Heart left ventricle (tissue), 13 donors: ENCODE measurements at regions not wholly inside any gene's neighbourhood (a gene's known extent, or its start where the extent isn't known, plus 50 kb on each side); places are given as distances from the start of the nearest gene placed in this dataset.

ENCODE experiments used
- CTCF ChIP-seq, 12 donors: fragments of 200-600 bp; sonication (generic) in 4 of 12; IDR thresholded peaks; one replicate each; pipeline versions ENCODE4 v1.5.0 to v1.8.0; 2018 to 2022; ENCODE audit warnings: antibody characterized with exemption in 12 of 12, mild to moderate bottlenecking in 5 of 12
- POLR2A ChIP-seq, 2 donors: fragments of 450-650 bp; IDR thresholded peaks; one replicate each; pipeline ENCODE4 v1.6.1; 2017; ENCODE audit warnings: antibody characterized with exemption in 2 of 2, mild to moderate bottlenecking in 2 of 2, moderate library complexity in 2 of 2
- donor health status: ischemic (EF 13 %, LVEDD 7.1; RV severe dilation, severe dysfunction).
- donor health status: DM: no; HTN: yes; CAD: no.
- donor health status: DM: no; HTN: no; CAD: no.
- donor health status: ischemic (EF 25% LVEDD 6.9; RV normal size, moderate dysfunction).
- donor health status: ischemic (EF 25% LVEDD 5.7; RV mildly dilated, moderate dysfunction).
- donor health status: ischemic (EF 35%, LVEDD 5.7; RV mildly dilated, moderate dysfunction).
- donor health status: nonischemic (EF 11% LVEDD 7.7; RV severe dilation, severe dysfunction).
- donor health status: DM: yes; HTN: yes; CAD: no.
- donor health status: PGD.
- donor health status: ischemic (EF 29% LVEDD 5.4; RV normal size, mild dysfunction).
- donor health status: nonischemic (EF 23%, LVEDD 6.1; RV moderate dilation, normal function).

GRCh38 chr11:130606781-130607511 lies 158.5 kb downstream of the ADAMTS15 start:
- TF ChIP-seq CTCF (IDR thresholded peaks at IDR 0.05), result no peak
- no peak for TF ChIP-seq POLR2A (IDR thresholded peaks at IDR 0.05)
